GM12878 (cell line): ENCODE measurements at regions not wholly inside any gene's neighbourhood (a gene's known extent, or its start where the extent isn't known, plus 50 kb on each side); places are given as distances from the start of the nearest gene placed in this dataset.
A peak's percentile ranks its signal among the peaks of the same experiment; 100 is the strongest.

ENCODE experiments used
- ATAC-seq: fragments of 200-7000 bp; cut with Tn5 transposase; 3 replicates; pipeline ENCODE4 v1.9.1; 2020; ENCODE audit warnings: mild to moderate bottlenecking, moderate library complexity
- BruUV-seq: library from RNA; stranded (reverse); fragments of 400-500 nt; replicated peaks from 2 replicates; lab custom pipeline; 2021; lab: Mats Ljungman, UMichigan
- CTCF ChIA-PET: fragments of 300-600 bp; sonication (Branson Sonifier 250); formaldehyde crosslinking; extraction: SDS; loops from one replicate; lab custom pipeline; 2021; ENCODE audit warnings: inconsistent platforms; lab: Yijun Ruan, JAX
- POLR2A ChIA-PET: fragments of 350-600 bp; formaldehyde crosslinking; extraction: SDS; loops from one replicate; lab custom pipeline; 2021; ENCODE audit warnings: inconsistent platforms; lab: Charles Lee
- RAD21 ChIA-PET: fragments of 300-600 bp; sonication (Branson Sonifier 250); formaldehyde crosslinking; loops from one replicate; lab custom pipeline; 2023; ENCODE audit warnings: antibody characterized with exemption; ENCODE audit not compliant: unreplicated experiment; lab: Charles Lee
- SMC1A ChIA-PET: fragments of 300-600 bp; sonication (Branson Sonifier 250); formaldehyde crosslinking; loops from one replicate; lab custom pipeline; 2023; ENCODE audit not compliant: unreplicated experiment, uncharacterized antibody; lab: Charles Lee
- DNase-seq: peaks from one replicate; pipeline ENCODE4 v3.0.0-alpha.2; 2011; ENCODE audit warnings: low read depth, low spot score
- FAIRE-seq: peaks from 3 replicates; lab custom pipeline; 2011; peaks lifted over from hg19 to GRCh38; lab: Jason Lieb, UNC
- H2AFZ ChIP-seq: 2 replicates; pipeline ENCODE4 v1.6.0; 2011; ENCODE audit warnings: low read depth, low read length, control low read depth; ENCODE audit not compliant: control insufficient read depth
- H3K27ac ChIP-seq: 2 replicates; pipeline ENCODE4 v1.5.1; 2011; ENCODE audit warnings: control low read depth; ENCODE audit not compliant: control insufficient read depth, insufficient read depth
- H3K27me3 ChIP-seq, 2 experiments: replicated peaks in 1 of 2; 2 replicates each; pipeline versions ENCODE4 v1.6.0 to v1.6.1; 2011; ENCODE audit warnings: low read length in 1 of 2; ENCODE audit not compliant: control insufficient read depth in 2 of 2, insufficient read depth in 2 of 2
- H3K36me3 ChIP-seq, 2 experiments: 2 replicates each; pipeline ENCODE4 v1.5.1; 2011; ENCODE audit warnings: low read length in 1 of 2; ENCODE audit not compliant: control insufficient read depth in 2 of 2, insufficient read depth in 2 of 2
- H3K4me1 ChIP-seq: 2 replicates; pipeline ENCODE4 v1.6.1; 2011; ENCODE audit warnings: mild to moderate bottlenecking, low read length, moderate library complexity, mixed read lengths; ENCODE audit not compliant: control insufficient read depth, insufficient read depth
- H3K4me2 ChIP-seq: 2 replicates; pipeline ENCODE4 v1.6.0; 2011; ENCODE audit warnings: control low read depth; ENCODE audit not compliant: control insufficient read depth, insufficient read depth
- H3K4me3 ChIP-seq: fragments of 200-600 bp; sonication (generic); 2 replicates; pipeline ENCODE4 v1.5.1; 2016
- H3K79me2 ChIP-seq: 2 replicates; pipeline ENCODE4 v1.6.0; 2011; ENCODE audit warnings: low read length; ENCODE audit not compliant: control insufficient read depth, insufficient read depth
- H3K9ac ChIP-seq: 2 replicates; pipeline ENCODE4 v1.8.0; 2011; ENCODE audit warnings: low read length, control low read depth, mixed read lengths; ENCODE audit not compliant: control insufficient read depth, insufficient read depth
- H3K9me3 ChIP-seq: replicated peaks from 3 replicates; pipeline ENCODE4 v1.5.1; 2011; ENCODE audit warnings: mild to moderate bottlenecking, low read length; ENCODE audit not compliant: control insufficient read depth, insufficient read depth
- H4K20me1 ChIP-seq: 2 replicates; pipeline ENCODE4 v1.6.0; 2011; ENCODE audit not compliant: control insufficient read depth, insufficient read depth
- CHD2 ChIP-seq: IDR thresholded peaks from 2 replicates; pipeline ENCODE4 v1.6.1; 2011; ENCODE audit warnings: low read depth, low read length, improper control_type of control experiment, borderline replicate concordance
- CUX1 ChIP-seq: IDR thresholded peaks from 2 replicates; pipeline ENCODE4 v1.6.1; 2012; ENCODE audit warnings: improper control_type of control experiment, low read depth, low read length; ENCODE audit not compliant: insufficient replicate concordance
- FOXK2 ChIP-seq: fragments of 450-650 bp; IDR thresholded peaks from 2 replicates; pipeline ENCODE4 v1.6.1; 2017; ENCODE audit warnings: mild to moderate bottlenecking, moderate library complexity
- HSF1 ChIP-seq: fragments of 150-350 bp; IDR thresholded peaks from 2 replicates; pipeline ENCODE4 v1.6.1; 2014; ENCODE audit warnings: mild to moderate bottlenecking, low read depth, low read length
- JUND ChIP-seq: IDR thresholded peaks from 2 replicates; pipeline ENCODE4 v1.6.1; 2012; ENCODE audit warnings: low read depth, mild to moderate bottlenecking, low read length, improper control_type of control experiment, moderate library complexity
- LARP7 ChIP-seq: fragments of 450-650 bp; IDR thresholded peaks from 2 replicates; pipeline ENCODE4 v1.6.1; 2017; ENCODE audit warnings: mild to moderate bottlenecking
- NR2C2 ChIP-seq: IDR thresholded peaks from 2 replicates; pipeline ENCODE4 v1.6.1; 2011; ENCODE audit warnings: borderline replicate concordance, low read depth; ENCODE audit not compliant: control insufficient read depth, insufficient read length
- PAX8 ChIP-seq: fragments of 450-650 bp; IDR thresholded peaks from 2 replicates; pipeline ENCODE4 v1.6.1; 2017; ENCODE audit warnings: mild to moderate bottlenecking, moderate library complexity
- RFX5 ChIP-seq: IDR thresholded peaks from 2 replicates; pipeline ENCODE4 v1.6.1; 2011; ENCODE audit warnings: low read depth, low read length, improper control_type of control experiment
- SIX5 ChIP-seq: IDR thresholded peaks from 2 replicates; pipeline ENCODE4 v1.6.1; 2011; ENCODE audit warnings: mild to moderate bottlenecking, low read depth, low read length, moderate library complexity; ENCODE audit not compliant: severe bottlenecking
- SREBF1 ChIP-seq: IDR thresholded peaks from 2 replicates; pipeline ENCODE4 v1.6.1; 2012; ENCODE audit warnings: mild to moderate bottlenecking, low read length
- TARDBP ChIP-seq: IDR thresholded peaks from 2 replicates; pipeline ENCODE4 v1.6.1; 2016; ENCODE audit warnings: borderline replicate concordance
- WRNIP1 ChIP-seq: IDR thresholded peaks from 2 replicates; pipeline ENCODE4 v1.6.1; 2011; ENCODE audit warnings: low read depth, low read length, improper control_type of control experiment, borderline replicate concordance
- WGBS: methylation state at CpG from one replicate; pipeline ENCODE4 v1.1.6; 2016; ENCODE audit warnings: low lambda C conversion rate; ENCODE audit not compliant: insufficient replicate concordance, insufficient coverage; ENCODE audit errors: missing lambda C conversion rate; 5-methylcytosine and 5-hydroxymethylcytosine counted together
- in situ Hi-C: fragments of 300-500 bp; cut with MboI; formaldehyde crosslinking; loops from 9 replicates; pipeline ENCODE4 v1.14.3; 2018; ENCODE audit warnings: mixed read lengths
- intact Hi-C: fragments of 100-400 bp; cut with micrococcal nuclease; formaldehyde crosslinking; loops from one replicate; pipeline ENCODE4 v1.14.2; 2022; ENCODE audit not compliant: unreplicated experiment
- TF ChIP-seq, protein P1 (sequence below): IDR thresholded peaks from 2 replicates; pipeline ENCODE4 v1.6.1; 2011; ENCODE audit warnings: low read depth, mild to moderate bottlenecking, low read length, moderate library complexity, borderline replicate concordance; ENCODE audit errors: extremely low read depth
- TF ChIP-seq, protein P2 (sequence below): IDR thresholded peaks from 2 replicates; pipeline ENCODE4 v1.6.1; 2011; ENCODE audit warnings: borderline replicate concordance, low read depth, mild to moderate bottlenecking, moderate library complexity, mixed read lengths, low read length; ENCODE audit not compliant: insufficient read depth; ENCODE audit errors: extremely low read length

GRCh38 chr1:181413836-181414235 lies 69.5 kb upstream of the CACNA1E start (continued):
- no peak for TF ChIP-seq CUX1
- no peak for TF ChIP-seq PAX8
- no peak for TF ChIP-seq SIX5
- no peak for TF ChIP-seq LARP7

DNA sequence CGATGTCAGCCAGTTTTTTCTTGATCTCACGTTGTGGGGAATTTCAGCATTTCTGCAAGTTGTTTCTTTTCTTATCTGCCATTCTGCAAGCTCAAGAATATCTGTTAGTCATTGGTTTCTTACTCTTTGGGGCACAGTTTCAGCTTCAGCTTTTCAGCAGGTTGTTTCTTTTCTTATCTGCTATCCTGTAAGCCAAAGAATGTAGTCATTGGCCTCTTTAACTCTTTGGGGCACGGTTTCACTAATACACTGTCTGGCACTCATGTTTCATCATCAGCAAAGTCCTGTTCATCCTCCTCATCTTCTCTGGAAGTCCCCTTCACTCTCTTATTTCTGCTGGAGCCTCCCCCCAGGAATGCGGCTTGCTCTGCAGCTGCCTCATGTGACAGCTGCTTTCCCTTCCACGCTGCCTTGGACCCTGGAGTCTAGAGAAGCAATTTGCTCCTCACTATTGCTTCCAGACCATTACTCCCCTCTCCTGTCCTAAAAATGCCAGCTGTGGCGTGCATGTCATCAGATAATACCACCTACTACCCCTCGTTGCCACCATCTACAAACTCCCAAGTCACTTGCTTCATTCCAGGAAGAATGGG lies 67.0 kb upstream of the CACNA1E start:
- no peak for FAIRE-seq
- SMC1A ChIA-PET, result interaction anchor here (0.6 to 3.4 kb wide), 3 partner anchors 14 to 251 kb away, joined by 3 to 9 read pairs (median 3); no protein-coding TSS in a partner anchor
- no peak overlapping the region for H3K27ac ChIP-seq
- RAD21 ChIA-PET, result no interaction called here
- POLR2A ChIA-PET, result no interaction called here
- CTCF ChIA-PET, result interaction anchor here (1.1 to 1.3 kb wide), 3 partner anchors 12 to 523 kb away, joined by 3 read pairs; no protein-coding TSS in a partner anchor
- WGBS, result 33% methylated on average over 7 of the region's 7 CpGs
- in situ Hi-C loops (no loop called here), intact Hi-C loops (no loop called here)
- H3K36me3 ChIP-seq, result no peaks in the 10 kb centered on the region
- no peaks in the 10 kb centered on the region; the same call in 1 of the 2 replicates for H3K4me1 ChIP-seq
- ATAC-seq, result peak; percentile 28; the same call in 2 of the 3 replicates
- H3K4me2 ChIP-seq, result no peak overlapping the region
- H3K9me3 ChIP-seq, result no peaks in the 10 kb centered on the region
- H3K9ac ChIP-seq, result no peak overlapping the region
- no peaks in the 10 kb centered on the region for H3K79me2 ChIP-seq
- no TSS peak for BruUV-seq
- no peak for DNase-seq
- no peak overlapping the region for H3K4me3 ChIP-seq
- H2AFZ ChIP-seq, result no peak overlapping the region
- no peaks in the 10 kb centered on the region; a peak in 1 of 4 replicates for H3K27me3 ChIP-seq
- no peaks in the 10 kb centered on the region for H4K20me1 ChIP-seq
- TF ChIP-seq, protein P1, sequence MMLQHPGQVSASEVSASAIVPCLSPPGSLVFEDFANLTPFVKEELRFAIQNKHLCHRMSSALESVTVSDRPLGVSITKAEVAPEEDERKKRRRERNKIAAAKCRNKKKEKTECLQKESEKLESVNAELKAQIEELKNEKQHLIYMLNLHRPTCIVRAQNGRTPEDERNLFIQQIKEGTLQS, result no peak
- TF ChIP-seq FOXK2 (no peak), WRNIP1 (no peak), TARDBP (no peak), NR2C2 (no peak), HSF1 (no peak), RFX5 (no peak), JUND (no peak), CHD2 (no peak), SREBF1 (no peak)
- TF ChIP-seq, protein P2, sequence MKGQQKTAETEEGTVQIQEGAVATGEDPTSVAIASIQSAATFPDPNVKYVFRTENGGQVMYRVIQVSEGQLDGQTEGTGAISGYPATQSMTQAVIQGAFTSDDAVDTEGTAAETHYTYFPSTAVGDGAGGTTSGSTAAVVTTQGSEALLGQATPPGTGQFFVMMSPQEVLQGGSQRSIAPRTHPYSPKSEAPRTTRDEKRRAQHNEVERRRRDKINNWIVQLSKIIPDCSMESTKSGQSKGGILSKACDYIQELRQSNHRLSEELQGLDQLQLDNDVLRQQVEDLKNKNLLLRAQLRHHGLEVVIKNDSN, result no peak
